GM18907 (cell line): ENCODE measurements at regions not wholly inside any gene's neighbourhood (a gene's known extent, or its start where the extent isn't known, plus 50 kb on each side); places are given as distances from the start of the nearest gene placed in this dataset.

Experiments used
- ATAC-seq: cut with Tn5 transposase; IDR thresholded peaks from one replicate; pipeline ENCODE4 v1.9.1; 2021; ENCODE audit warnings: mild to moderate bottlenecking, moderate library complexity; ENCODE audit not compliant: unreplicated experiment

GRCh38 chr1:47696737-47697441 is 259.0 kb downstream of the FOXD2 start:
- no peak for ATAC-seq

- ATAC-seq, result no peak
Measured at GRCh38 chr1:47697616-47698335, 259.9 kb downstream of the FOXD2 start.

GRCh38 chr1:47699492-47700235 is 261.8 kb downstream of the FOXD2 start:
- no peak for ATAC-seq

GRCh38 chr1:47701283-47701682 is 263.4 kb downstream of the FOXD2 start:
- no peak for ATAC-seq

GRCh38 chr1:47701741-47702515 is 264.1 kb downstream of the FOXD2 start:
- no peak for ATAC-seq

- ATAC-seq, result no peak
Measured at GRCh38 chr1:47703156-47703825, 265.4 kb downstream of the FOXD2 start.

GRCh38 chr1:47703981-47704596 is 266.2 kb downstream of the FOXD2 start:
- ATAC-seq, result no peak

- no peak for ATAC-seq
Measured at GRCh38 chr1:47705517-47706130, 267.8 kb downstream of the FOXD2 start.

- no peak for ATAC-seq
Measured at GRCh38 chr1:47707503-47707902, 269.7 kb downstream of the FOXD2 start.

- no peak for ATAC-seq
Measured at GRCh38 chr1:47708019-47708535, 270.2 kb downstream of the FOXD2 start.

- no peak for ATAC-seq
Measured at GRCh38 chr1:47708658-47709018, 270.8 kb downstream of the FOXD2 start.

GRCh38 chr1:47709019-47709871 is 271.4 kb downstream of the FOXD2 start:
- no peak for ATAC-seq

- ATAC-seq, result no peak
Measured at GRCh38 chr1:47709872-47710231, 272.0 kb downstream of the FOXD2 start.

- peak; percentile 72 for ATAC-seq
Measured at GRCh38 chr1:47710329-47711071, 272.7 kb downstream of the FOXD2 start.
